Calu3 (cell line): ENCODE measurements at regions not wholly inside any gene's neighbourhood (a gene's known extent, or its start where the extent isn't known, plus 50 kb on each side); places are given as distances from the start of the nearest gene placed in this dataset.

Experiments used
- BruUV-seq: library from RNA; stranded (reverse); fragments of 400-500 nt; replicated peaks from 2 replicates; lab custom pipeline; 2021; lab: Mats Ljungman, UMichigan
- CTCF ChIA-PET: fragments of 300-600 bp; sonication (Branson Sonifier 250); formaldehyde crosslinking; loops from one replicate; lab custom pipeline; 2022; ENCODE audit warnings: antibody characterized with exemption; lab: Charles Lee
- DNase-seq: peaks from one replicate; pipeline ENCODE4 v3.0.0; 2022
- H3K27ac Mint-ChIP-seq: one replicate; pipeline ENCODE4 v1.8.0; 2022; ENCODE audit warnings: mixed read lengths; ENCODE audit not compliant: unreplicated experiment
- H3K27me3 Mint-ChIP-seq: one replicate; pipeline ENCODE4 v1.8.0; 2022; ENCODE audit warnings: mixed read lengths; ENCODE audit not compliant: unreplicated experiment
- H3K36me3 Mint-ChIP-seq: one replicate; pipeline ENCODE4 v1.8.0; 2022; ENCODE audit warnings: mild to moderate bottlenecking, moderate library complexity, mixed read lengths; ENCODE audit not compliant: insufficient read depth, unreplicated experiment
- H3K4me1 Mint-ChIP-seq: one replicate; pipeline ENCODE4 v1.8.0; 2022; ENCODE audit warnings: mild to moderate bottlenecking, low read depth, mixed read lengths; ENCODE audit not compliant: unreplicated experiment
- H3K4me3 Mint-ChIP-seq: one replicate; pipeline ENCODE4 v1.8.0; 2022; ENCODE audit warnings: mild to moderate bottlenecking, low read depth, moderate library complexity, mixed read lengths; ENCODE audit not compliant: unreplicated experiment
- H3K9me3 Mint-ChIP-seq: one replicate; pipeline ENCODE4 v1.8.0; 2022; ENCODE audit warnings: low read depth, mixed read lengths; ENCODE audit not compliant: unreplicated experiment
- CTCF ChIP-seq: fragments of 200-600 bp; IDR thresholded peaks from one replicate; pipeline ENCODE4 v1.8.0; 2022; ENCODE audit warnings: antibody characterized with exemption; ENCODE audit not compliant: unreplicated experiment
- intact Hi-C: fragments of 100-400 bp; cut with micrococcal nuclease; formaldehyde crosslinking; loops from one replicate; pipeline ENCODE4 v1.10.0; 2022; ENCODE audit not compliant: unreplicated experiment

GRCh38 chr1:116224561-116224960 lies 113.4 kb downstream of the MAB21L3 start:
- DNase-seq = no peak
- H3K9me3 Mint-ChIP-seq = no peaks in the 10 kb centered on the region
- no peak overlapping the region for H3K4me3 Mint-ChIP-seq
- BruUV-seq = no TSS peak
- no peak for TF ChIP-seq CTCF
- H3K36me3 Mint-ChIP-seq = no peaks in the 10 kb centered on the region
- no peak overlapping the region for H3K27ac Mint-ChIP-seq
- CTCF ChIA-PET = no interaction called here
- intact Hi-C loops = no loop called here
- H3K4me1 Mint-ChIP-seq = no peaks in the 10 kb centered on the region
- H3K27me3 Mint-ChIP-seq = peaks cover 10% of the 10 kb centered on the region

GRCh38 chr1:116226017-116226416 lies 114.8 kb downstream of the MAB21L3 start:
- no peaks in the 10 kb centered on the region for H3K9me3 Mint-ChIP-seq
- no peaks in the 10 kb centered on the region for H3K36me3 Mint-ChIP-seq
- CTCF ChIA-PET = no interaction called here
- H3K4me3 Mint-ChIP-seq = no peak overlapping the region
- H3K27me3 Mint-ChIP-seq = peaks cover 10% of the 10 kb centered on the region
- intact Hi-C loops = no loop called here
- no peak overlapping the region for H3K27ac Mint-ChIP-seq
- H3K4me1 Mint-ChIP-seq = no peaks in the 10 kb centered on the region
- DNase-seq = no peak
- no peak for TF ChIP-seq CTCF
- BruUV-seq = no TSS peak

GRCh38 chr1:116228511-116228910 lies 117.3 kb downstream of the MAB21L3 start:
- Mint-ChIP-seq H3K9me3 (no peaks in the 10 kb centered on the region), H3K27me3 (no peaks in the 10 kb centered on the region), H3K27ac (no peak overlapping the region), H3K4me3 (no peak overlapping the region), H3K36me3 (no peaks in the 10 kb centered on the region), H3K4me1 (no peaks in the 10 kb centered on the region)
- DNase-seq = no peak
- TF ChIP-seq CTCF = no peak
- no TSS peak for BruUV-seq
- CTCF ChIA-PET = no interaction called here
- intact Hi-C loops = no loop called here

GRCh38 chr1:116230712-116231111 lies 119.5 kb downstream of the MAB21L3 start:
- TF ChIP-seq CTCF = no peak
- CTCF ChIA-PET = no interaction called here
- H3K27me3 Mint-ChIP-seq = no peaks in the 10 kb centered on the region
- intact Hi-C loops = no loop called here
- no peaks in the 10 kb centered on the region for H3K9me3 Mint-ChIP-seq
- H3K4me3 Mint-ChIP-seq = no peak overlapping the region
- no TSS peak for BruUV-seq
- no peak for DNase-seq
- no peak overlapping the region for H3K27ac Mint-ChIP-seq
- no peaks in the 10 kb centered on the region for H3K4me1 Mint-ChIP-seq
- no peaks in the 10 kb centered on the region for H3K36me3 Mint-ChIP-seq
